HG02588 (cell line): ENCODE measurements at regions not wholly inside any gene's neighbourhood (a gene's known extent, or its start where the extent isn't known, plus 50 kb on each side); places are given as distances from the start of the nearest gene placed in this dataset.
"Not testable (repeated sequence)": the region's sequence is repeated elsewhere in the genome, so short reads cannot be mapped to it uniquely, and the experiment has no call there.

Experiments used
- ATAC-seq: cut with Tn5 transposase; IDR thresholded peaks from one replicate; pipeline ENCODE4 v1.9.1; 2021; ENCODE audit warnings: mild to moderate bottlenecking, moderate library complexity; ENCODE audit not compliant: unreplicated experiment

GRCh38 chr6:126664271-126664670 lies 324.4 kb downstream of the CENPW start:
- ATAC-seq: no peak

- no peak for ATAC-seq
Observed at GRCh38 chr6:126665551-126665950, 325.6 kb downstream of the CENPW start.

GRCh38 chr6:126667071-126667470 lies 327.2 kb downstream of the CENPW start:
- ATAC-seq: no peak

- no peak for ATAC-seq
Observed at GRCh38 chr6:126667728-126668127, 327.8 kb downstream of the CENPW start.

DNA sequence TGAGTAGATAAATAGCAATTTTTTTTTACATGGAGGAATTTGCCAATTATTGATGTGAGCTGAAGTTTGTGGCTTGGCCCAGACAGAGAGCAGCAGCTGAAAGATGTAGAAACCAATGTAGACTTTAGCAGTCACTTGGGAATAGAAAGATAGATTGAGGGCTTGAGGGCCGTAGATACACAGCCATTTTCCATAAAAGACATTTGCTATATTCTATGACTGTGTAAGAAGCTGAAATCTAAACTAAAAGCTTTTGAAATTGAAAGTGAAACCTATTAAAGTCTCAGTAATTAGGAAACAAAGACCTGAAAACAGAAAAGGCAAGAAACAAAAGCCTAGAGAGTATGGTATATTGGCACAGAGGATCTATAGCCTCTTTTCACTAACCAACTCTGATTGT lies 332.7 kb downstream of the CENPW start:
- peak; percentile 85 for ATAC-seq

- ATAC-seq: not testable (repeated sequence)
Observed at GRCh38 chr6:126673749-126674148, 333.8 kb downstream of the CENPW start.

DNA sequence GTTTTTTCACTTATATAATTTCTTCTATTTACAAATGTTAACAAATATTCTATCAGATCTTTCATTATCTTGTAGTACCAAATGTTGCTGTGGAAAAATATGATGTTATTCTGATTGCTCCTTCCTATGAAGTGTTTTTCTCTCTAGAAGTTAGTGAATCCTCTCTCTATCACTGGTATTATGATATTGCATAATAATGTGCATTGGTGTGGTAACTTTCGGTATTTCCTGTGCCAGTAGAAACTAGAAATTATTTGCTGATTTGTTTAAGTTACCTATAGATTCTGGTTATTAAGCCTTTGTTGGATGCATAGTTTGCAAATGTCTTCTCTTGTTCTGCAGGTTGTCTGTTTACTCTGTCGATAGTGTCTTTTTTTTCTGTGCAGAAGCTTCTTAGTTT lies 342.5 kb downstream of the CENPW start:
- no peak for ATAC-seq

DNA sequence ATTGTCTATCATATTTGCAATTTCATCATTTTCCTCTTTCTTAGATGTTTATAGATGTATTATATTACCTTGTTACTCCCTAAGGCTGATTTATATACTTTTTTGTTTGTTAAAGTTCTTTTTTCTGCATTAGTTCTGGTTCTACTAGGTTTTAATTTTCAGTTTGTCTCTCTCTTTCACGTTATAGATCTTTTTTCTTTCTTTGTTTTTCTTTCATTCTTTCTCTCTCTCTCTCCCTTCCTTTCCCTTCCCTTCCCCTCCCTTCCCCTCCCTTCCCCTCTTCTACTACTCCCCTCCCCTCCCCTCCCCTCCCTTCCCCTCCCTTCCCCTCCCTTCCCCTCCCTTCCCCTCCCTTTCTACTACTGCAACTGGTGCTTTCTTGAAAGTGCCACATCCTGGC lies 345.3 kb downstream of the CENPW start:
- no peak for ATAC-seq

DNA sequence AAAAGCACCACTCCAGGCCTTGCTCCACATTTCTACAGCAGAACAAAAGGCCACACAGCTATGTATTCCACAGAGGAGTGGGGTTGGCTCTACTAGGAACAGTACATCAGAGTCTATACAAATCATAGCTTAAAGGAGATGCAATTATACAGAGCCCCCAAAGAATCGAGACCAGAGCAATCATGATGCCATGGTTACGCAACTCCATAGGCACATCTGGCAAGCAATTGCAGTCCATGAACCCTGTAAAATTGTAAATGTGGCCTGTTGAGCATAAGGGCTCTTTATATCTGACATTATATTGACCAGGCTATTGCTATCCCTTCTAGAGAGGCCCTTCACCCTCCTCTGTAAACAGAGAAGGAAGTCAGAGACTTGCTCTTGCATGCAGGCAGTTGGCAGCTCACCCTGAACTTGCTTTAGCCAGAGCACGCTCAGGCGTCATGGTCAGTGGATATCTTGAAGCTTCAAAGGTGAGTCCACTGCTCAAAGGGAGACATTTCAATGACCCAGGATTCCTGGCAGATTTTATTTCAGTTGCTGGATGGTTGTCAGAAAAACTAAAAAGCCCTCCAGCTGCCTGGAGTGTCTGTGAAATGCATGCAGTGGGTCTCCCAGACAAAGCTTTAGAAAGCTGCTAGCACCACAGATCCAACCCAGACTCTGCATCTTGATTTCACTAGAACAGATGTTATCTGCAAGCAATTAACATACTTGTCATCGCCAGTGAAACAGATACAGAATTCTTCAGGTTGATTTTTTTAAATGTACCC lies 357.2 kb downstream of the CENPW start:
- no peak for ATAC-seq

GRCh38 chr6:126698732-126699240 lies 358.9 kb downstream of the CENPW start:
- ATAC-seq: no peak

DNA sequence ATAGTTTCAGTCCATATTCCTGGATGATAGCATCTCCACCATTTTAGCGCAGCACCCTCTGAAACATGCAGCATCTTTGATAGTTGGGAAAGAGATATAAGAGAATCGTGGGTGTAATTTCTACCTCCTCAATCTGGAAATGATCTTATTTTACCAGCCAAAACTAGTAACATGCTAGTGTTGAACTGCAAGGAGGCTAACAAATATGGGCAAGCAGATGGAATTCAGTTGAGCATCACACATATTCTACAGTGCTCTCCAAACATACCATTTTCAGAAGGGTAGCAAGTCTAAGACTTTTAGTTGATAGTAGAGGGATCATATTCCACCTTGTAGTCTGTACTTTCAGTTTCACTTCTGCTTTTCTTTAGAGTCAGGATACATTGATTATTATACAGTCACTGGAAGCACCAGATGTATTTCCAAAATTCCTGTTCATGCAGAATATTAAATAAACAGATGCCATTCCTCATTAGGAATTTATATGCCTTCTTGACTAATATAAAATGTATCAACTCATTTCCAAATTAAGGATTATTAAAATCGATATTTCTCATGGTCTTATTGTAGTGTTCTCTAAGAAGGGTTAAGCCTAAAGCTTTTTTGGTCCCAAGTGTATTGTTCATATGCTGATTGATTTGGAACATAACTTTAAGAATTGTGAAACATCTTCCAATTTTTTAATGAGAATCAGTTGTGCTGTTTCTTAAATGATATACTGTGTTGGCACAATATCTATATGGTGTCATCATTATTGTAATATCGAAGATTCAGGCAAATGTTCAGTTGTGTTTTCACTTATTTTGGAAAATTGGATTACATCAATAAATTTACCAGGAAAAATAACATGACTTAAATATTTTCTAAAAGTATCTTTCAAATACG lies 362.0 kb downstream of the CENPW start:
- ATAC-seq: no peak

- ATAC-seq: no peak
Observed at GRCh38 chr6:126716032-126716431, 376.1 kb downstream of the CENPW start.

- no peak for ATAC-seq
Observed at GRCh38 chr6:126716826-126717509, 377.1 kb downstream of the CENPW start.

- ATAC-seq: peak; percentile 96
Observed at GRCh38 chr6:126718600-126719327, 378.8 kb downstream of the CENPW start.

DNA sequence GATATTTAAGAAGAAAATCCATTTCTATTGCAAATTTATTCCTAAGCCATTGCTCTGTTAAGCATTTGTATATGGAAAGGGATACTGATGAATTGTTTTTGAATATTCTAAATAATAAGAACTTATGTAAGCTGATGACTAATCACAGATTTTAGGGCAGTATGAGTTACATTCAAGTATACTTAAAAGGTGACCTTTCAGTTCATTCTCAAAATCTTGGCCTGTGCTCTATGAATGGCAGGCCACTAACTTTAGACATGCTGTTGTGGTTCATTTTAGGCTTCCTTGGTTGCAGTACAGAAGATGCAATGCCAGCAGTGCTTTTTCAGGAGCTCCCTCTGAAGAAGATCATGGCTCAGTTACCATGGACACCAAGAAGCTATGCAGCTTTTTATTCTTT lies 380.4 kb downstream of the CENPW start:
- no peak for ATAC-seq

DNA sequence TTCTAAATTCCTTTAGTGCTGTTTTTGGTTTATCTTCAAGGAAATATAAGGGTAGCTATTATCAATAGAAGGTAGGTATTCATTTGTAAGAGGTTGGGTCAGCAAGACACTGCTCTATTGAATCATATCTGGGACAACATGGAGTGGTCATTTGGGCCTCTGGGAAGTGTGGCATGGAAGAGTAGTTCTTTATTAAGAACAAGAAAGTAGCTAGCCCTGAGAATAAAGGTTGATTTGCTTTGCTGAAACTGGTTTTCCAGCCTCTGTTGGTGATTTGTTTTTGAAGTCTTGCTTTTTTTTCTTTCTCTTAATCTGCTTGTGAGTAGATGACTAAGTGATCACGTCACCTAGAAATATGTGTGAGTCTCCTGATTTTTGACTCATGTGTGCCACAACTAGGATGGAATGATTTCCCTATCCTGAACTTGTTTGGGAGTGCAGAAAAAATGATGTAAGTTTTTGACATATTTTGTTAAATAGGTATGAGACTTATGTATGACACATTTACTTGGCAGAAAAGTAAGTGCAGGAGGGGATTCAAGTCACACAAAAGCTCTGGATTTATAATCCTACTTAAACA lies 381.8 kb downstream of the CENPW start:
- ATAC-seq: no peak

- no peak for ATAC-seq
Observed at GRCh38 chr6:126722411-126722810, 382.5 kb downstream of the CENPW start.

DNA sequence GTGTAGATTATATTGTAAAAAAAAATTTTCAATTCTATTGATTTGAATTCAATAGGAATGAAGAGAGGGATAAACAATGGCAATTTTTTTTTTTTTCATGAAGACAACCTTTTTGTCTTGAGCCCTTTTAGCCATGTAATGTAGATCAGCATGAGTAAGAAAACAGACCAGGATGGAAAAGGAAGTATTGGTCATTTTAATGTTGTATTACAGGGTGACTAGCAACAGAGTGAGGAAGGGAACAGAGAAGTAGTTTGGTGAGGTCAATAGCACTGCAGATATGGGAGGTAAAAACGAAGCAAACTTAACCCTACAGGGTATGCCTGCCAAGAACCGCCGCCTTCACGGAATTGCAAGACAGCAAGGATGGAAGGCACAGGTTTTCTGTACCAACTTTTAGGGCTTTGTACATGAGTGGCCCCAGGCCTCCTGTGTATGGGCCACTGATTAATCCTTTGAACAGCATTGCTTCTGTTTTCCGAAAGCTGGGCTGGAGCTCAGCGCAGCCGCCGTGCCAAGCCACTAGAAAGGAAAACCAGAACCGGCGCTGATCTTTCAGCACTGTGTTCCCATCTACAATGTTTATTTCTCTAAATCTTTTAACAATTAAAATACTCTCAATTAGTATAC lies 383.7 kb downstream of the CENPW start:
- ATAC-seq: no peak

DNA sequence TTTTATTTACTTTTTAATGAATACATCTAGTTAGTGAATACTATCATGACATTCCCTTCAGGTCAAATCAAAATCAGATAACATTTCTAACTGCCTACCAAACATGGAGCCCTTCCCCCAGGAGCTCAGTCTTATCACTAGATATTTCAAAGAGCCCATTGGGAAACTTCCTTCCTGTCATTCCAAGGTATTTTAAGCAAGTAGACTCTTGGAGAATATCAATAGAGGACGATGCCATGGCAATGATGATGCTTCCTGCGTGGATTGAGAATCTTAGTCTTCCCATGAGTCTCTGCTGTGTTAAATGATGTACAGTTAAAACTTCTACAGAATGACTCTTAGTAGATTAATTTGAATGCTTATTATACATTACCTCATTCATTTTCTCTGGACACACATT lies 384.9 kb downstream of the CENPW start:
- ATAC-seq: no peak

DNA sequence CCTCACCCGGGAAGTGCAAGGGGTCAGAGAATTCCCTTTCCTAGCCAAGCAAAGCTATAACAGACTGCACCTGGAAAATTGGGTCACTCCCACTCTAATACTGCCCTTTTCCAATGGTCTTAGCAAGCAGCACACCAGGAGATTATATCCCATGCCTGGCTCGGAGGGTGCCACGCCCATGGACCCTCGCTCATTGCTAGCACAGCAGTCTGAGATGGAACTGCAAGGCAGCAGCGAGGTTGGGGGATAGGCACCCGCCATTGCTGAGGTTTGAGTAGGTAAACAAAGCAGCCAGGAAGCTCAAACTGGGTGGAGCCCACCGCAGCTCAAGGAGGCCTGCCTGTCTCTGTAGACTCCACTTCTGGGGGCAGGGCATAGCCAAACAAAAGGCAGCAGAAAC lies 386.5 kb downstream of the CENPW start:
- ATAC-seq: not testable (repeated sequence)
